Type B pancreatic cell (in vitro differentiated cells): ENCODE measurements at regions not wholly inside any gene's neighbourhood (a gene's known extent, or its start where the extent isn't known, plus 50 kb on each side); places are given as distances from the start of the nearest gene placed in this dataset.

Experiments
- DNase-seq: peaks from one replicate; pipeline ENCODE4 v3.0.0; 2021; ENCODE audit warnings: mixed read lengths; ENCODE audit not compliant: unreplicated experiment; ENCODE audit errors: extremely low spot score
- H3K27ac Mint-ChIP-seq: 2 replicates; pipeline ENCODE4 v1.8.0; 2021; ENCODE audit warnings: mild to moderate bottlenecking, mixed read lengths
- H3K27me3 Mint-ChIP-seq: 2 replicates; pipeline ENCODE4 v1.8.0; 2021; ENCODE audit warnings: mixed read lengths
- H3K36me3 Mint-ChIP-seq: 2 replicates; pipeline ENCODE4 v1.8.0; 2021; ENCODE audit warnings: mixed read lengths
- H3K4me1 Mint-ChIP-seq: one replicate; pipeline ENCODE4 v1.8.0; 2021; ENCODE audit warnings: mixed read lengths; ENCODE audit not compliant: unreplicated experiment
- H3K4me3 Mint-ChIP-seq: 2 replicates; pipeline ENCODE4 v1.8.0; 2021; ENCODE audit warnings: mild to moderate bottlenecking, mixed read lengths
- H3K9me3 Mint-ChIP-seq: 2 replicates; pipeline ENCODE4 v1.8.0; 2021; ENCODE audit warnings: mixed read lengths
- TF ChIP-seq, protein P1 (sequence below): fragments of 200-600 bp; sonication (generic); conservative IDR thresholded peaks from 2 replicates; pipeline ENCODE4 v1.5.0; 2021; ENCODE audit warnings: antibody characterized with exemption, mild to moderate bottlenecking

DNA sequence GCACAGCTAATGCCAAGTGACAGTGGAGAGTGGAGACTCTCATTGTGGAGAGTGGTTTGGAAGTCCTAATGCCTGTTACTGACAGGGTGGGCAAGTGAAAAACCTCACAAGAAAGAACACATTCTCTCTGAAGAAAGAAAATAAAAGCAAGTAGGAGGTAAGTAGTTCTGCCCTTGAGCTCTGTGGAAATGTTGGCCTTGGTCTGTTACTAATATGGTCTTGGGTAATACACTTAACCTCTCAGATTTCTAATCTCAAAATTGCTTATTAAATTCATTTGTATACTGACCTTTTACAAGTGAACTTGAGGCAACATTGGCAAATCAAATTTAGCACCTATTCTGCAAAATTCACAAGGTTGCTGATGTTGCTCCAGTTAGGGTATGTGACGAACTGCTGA, 291.6 kb upstream of the CBLB start:
- TF ChIP-seq, protein P1, sequence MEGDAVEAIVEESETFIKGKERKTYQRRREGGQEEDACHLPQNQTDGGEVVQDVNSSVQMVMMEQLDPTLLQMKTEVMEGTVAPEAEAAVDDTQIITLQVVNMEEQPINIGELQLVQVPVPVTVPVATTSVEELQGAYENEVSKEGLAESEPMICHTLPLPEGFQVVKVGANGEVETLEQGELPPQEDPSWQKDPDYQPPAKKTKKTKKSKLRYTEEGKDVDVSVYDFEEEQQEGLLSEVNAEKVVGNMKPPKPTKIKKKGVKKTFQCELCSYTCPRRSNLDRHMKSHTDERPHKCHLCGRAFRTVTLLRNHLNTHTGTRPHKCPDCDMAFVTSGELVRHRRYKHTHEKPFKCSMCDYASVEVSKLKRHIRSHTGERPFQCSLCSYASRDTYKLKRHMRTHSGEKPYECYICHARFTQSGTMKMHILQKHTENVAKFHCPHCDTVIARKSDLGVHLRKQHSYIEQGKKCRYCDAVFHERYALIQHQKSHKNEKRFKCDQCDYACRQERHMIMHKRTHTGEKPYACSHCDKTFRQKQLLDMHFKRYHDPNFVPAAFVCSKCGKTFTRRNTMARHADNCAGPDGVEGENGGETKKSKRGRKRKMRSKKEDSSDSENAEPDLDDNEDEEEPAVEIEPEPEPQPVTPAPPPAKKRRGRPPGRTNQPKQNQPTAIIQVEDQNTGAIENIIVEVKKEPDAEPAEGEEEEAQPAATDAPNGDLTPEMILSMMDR, result no peak
- no peaks in the 10 kb centered on the region for H3K36me3 Mint-ChIP-seq
- peaks cover 6% of the 10 kb centered on the region for H3K4me1 Mint-ChIP-seq
- no peak overlapping the region for H3K27ac Mint-ChIP-seq
- DNase-seq, result no peak
- H3K9me3 Mint-ChIP-seq, result peaks cover 5% of the 10 kb centered on the region
- H3K4me3 Mint-ChIP-seq, result no peak overlapping the region
- no peaks in the 10 kb centered on the region for H3K27me3 Mint-ChIP-seq

DNA sequence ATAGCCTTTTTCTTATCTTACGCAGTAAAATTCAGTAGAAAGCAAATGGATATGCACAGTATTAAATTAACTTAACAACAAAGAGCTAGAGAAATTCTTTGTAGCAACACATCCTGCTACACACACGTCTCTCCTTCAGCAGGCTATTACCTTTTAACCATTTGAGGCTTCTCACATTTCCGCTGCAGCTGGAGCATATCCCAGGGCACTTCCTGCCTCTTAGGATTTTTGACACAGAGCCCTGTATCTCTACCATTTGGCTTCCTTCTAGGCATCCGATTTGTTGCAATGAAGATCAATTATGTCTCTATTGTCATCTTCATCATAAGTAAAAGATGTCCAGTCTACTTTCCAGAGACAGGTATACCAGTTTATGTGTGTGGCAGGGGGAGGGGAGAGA, 292.4 kb upstream of the CBLB start:
- Mint-ChIP-seq H3K9me3 (peaks cover 5% of the 10 kb centered on the region), H3K27ac (no peak overlapping the region), H3K4me3 (no peak overlapping the region), H3K27me3 (no peaks in the 10 kb centered on the region), H3K4me1 (peaks cover 6% of the 10 kb centered on the region), H3K36me3 (no peaks in the 10 kb centered on the region)
- no peak for DNase-seq
- TF ChIP-seq, protein P1, result no peak

DNA sequence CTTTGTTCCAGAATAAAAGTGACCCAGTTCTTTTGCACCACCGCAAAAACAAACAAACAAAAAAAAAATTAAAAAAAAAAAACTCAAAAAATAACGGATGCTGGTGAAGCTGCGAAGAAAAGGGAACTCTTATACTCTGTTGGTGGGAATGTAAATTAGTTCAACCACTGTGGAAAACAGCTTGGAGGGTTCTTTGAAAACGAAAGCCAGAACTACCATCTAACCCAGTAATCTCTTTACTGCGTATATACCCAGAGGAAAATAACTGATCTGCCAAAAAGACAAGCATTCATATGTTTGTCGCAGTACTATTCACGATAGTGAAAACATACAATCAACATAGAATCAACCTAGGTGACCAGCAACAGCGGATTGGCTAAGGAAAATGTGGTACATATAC, 298.9 kb upstream of the CBLB start:
- DNase-seq, result no peak
- no peak overlapping the region for H3K4me3 Mint-ChIP-seq
- TF ChIP-seq, protein P1, result no peak

GRCh38 chr3:106168962-106169750, 300.3 kb upstream of the CBLB start:
- no peaks in the 10 kb centered on the region for H3K36me3 Mint-ChIP-seq
- no peaks in the 10 kb centered on the region for H3K27me3 Mint-ChIP-seq
- no peaks in the 10 kb centered on the region for H3K9me3 Mint-ChIP-seq
- H3K4me1 Mint-ChIP-seq, result no peaks in the 10 kb centered on the region
- H3K27ac Mint-ChIP-seq, result no peak overlapping the region
- TF ChIP-seq, protein P1, result no peak
- no peak overlapping the region for H3K4me3 Mint-ChIP-seq
- no peak for DNase-seq

More for the DNA sequence above, 298.9 kb upstream of the CBLB start:
- peaks cover 2% of the 10 kb centered on the region for H3K9me3 Mint-ChIP-seq
- no peak overlapping the region for H3K27ac Mint-ChIP-seq
- H3K36me3 Mint-ChIP-seq, result no peaks in the 10 kb centered on the region
- no peaks in the 10 kb centered on the region for H3K27me3 Mint-ChIP-seq
- H3K4me1 Mint-ChIP-seq, result no peaks in the 10 kb centered on the region

GRCh38 chr3:106170636-106171035, 301.8 kb upstream of the CBLB start:
- H3K27me3 Mint-ChIP-seq, result no peaks in the 10 kb centered on the region
- H3K4me3 Mint-ChIP-seq, result no peak overlapping the region
- no peak overlapping the region for H3K27ac Mint-ChIP-seq
- TF ChIP-seq, protein P1, result no peak
- H3K36me3 Mint-ChIP-seq, result no peaks in the 10 kb centered on the region
- no peak for DNase-seq
- H3K4me1 Mint-ChIP-seq, result no peaks in the 10 kb centered on the region
- no peaks in the 10 kb centered on the region for H3K9me3 Mint-ChIP-seq
